ENCODE measurements at regions not wholly inside any gene's neighbourhood (a gene's known extent, or its start where the extent isn't known, plus 50 kb on each side); places are given as distances from the start of the nearest gene placed in this dataset.

DNA sequence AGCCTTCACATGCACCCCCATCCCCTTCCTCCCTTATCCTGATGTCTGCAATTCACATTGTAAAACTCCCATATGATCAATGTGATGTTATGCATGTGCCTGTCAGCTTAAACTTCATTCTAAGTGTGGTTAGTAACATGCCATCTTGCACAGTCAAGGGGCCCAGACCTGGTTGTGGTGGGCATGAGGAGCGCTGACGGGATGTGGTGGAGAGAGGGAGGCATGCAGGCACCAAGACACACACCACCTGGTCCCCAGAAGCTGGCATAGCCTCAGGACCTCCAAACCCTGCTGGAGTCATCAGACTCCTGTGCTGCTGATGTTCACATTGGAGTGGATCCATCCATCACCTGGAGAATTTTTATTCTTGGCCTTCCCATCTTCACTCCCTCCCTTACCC, 90.5 kb upstream of the ABCC4 start:
- H4K8ac ChIP-seq (ENCODE audit: extremely low read depth, insufficient read depth, low read length): no peak overlapping the region
- H3K79me2 ChIP-seq (ENCODE audit: control insufficient read depth in 1 of 2, insufficient read depth in 2 of 2, low read length in 2 of 2): no peaks in the 10 kb centered on the region
- no peaks in the 10 kb centered on the region for H3K79me1 ChIP-seq (ENCODE audit: low read depth, low read length)
- H2AK5ac ChIP-seq (ENCODE audit: low read depth, low read length): no peak overlapping the region
- no peaks in the 10 kb centered on the region for H3K27me3 ChIP-seq (replicated peaks in 1 of 4; ENCODE audit: control insufficient read depth in 3 of 4, extremely low read depth in 1 of 4, insufficient read depth in 3 of 4, low read length in 3 of 4)
- H3K4me1 ChIP-seq (replicated peaks in 1 of 4; ENCODE audit: control insufficient read depth in 3 of 4, insufficient read depth in 4 of 4, low read length in 3 of 4): no peaks in the 10 kb centered on the region
- no peak overlapping the region for H3K14ac ChIP-seq (ENCODE audit: insufficient read length)
- H3K4me3 ChIP-seq (ENCODE audit: extremely low read depth in 1 of 4, insufficient read depth in 2 of 4, low read depth in 3 of 4, low read length in 4 of 4): no peak overlapping the region
- no peak overlapping the region for H3K18ac ChIP-seq (ENCODE audit: extremely low read depth, low read length)
- H3K23ac ChIP-seq (ENCODE audit: insufficient read length): no peak overlapping the region
- no peak overlapping the region for H3K4me2 ChIP-seq (ENCODE audit: insufficient read depth in 1 of 2, low read depth in 2 of 2, low read length in 2 of 2)
- H4K91ac ChIP-seq (replicated peaks; ENCODE audit: insufficient read length, low read length): no peak overlapping the region
- no peak overlapping the region for H2BK5ac ChIP-seq (ENCODE audit: low read depth, low read length)
- no peak overlapping the region for H2BK120ac ChIP-seq (replicated peaks; ENCODE audit: low read depth, low read length)
- WGBS, 2 experiments (ENCODE audit: extremely low coverage in 1 of 2, insufficient coverage in 1 of 2, insufficient read length in 1 of 2, insufficient replicate concordance in 2 of 2, low coverage in 1 of 2, low lambda C conversion rate in 2 of 2, missing lambda C conversion rate in 1 of 2): 100% methylated on average over 2 of the region's 2 CpGs; no CpG with 5 or more reads in 1 of the 2 experiments
- ChIA-PET POLR2A (ENCODE audit: partially characterized antibody) (no interaction called here), CTCF (ENCODE audit: partially characterized antibody) (interaction anchor here (0.7 to 3.4 kb wide), 3 partner anchors 10 to 278 kb away, joined by 3 to 17 read pairs (median 3); no protein-coding TSS in a partner anchor)
- DNase-seq (ENCODE audit: low read depth in 1 of 2, low spot score in 2 of 2): no peak
- H4K5ac ChIP-seq (ENCODE audit: insufficient read length, low read depth, low read length): no peak overlapping the region
- no peak for FAIRE-seq
- H3K4ac ChIP-seq (replicated peaks; ENCODE audit: insufficient read length, low read depth, low read length): no peak overlapping the region
- H2BK12ac ChIP-seq (ENCODE audit: low read depth, low read length): no peak overlapping the region
- H3K56ac ChIP-seq (replicated peaks; ENCODE audit: insufficient read length, low read depth, low read length): no peak overlapping the region
- H2BK15ac ChIP-seq (ENCODE audit: low read length): no peak overlapping the region
- H2AFZ ChIP-seq (ENCODE audit: low read length): no peak overlapping the region
- H3K9me3 ChIP-seq (ENCODE audit: insufficient read depth in 2 of 2, low read depth in 1 of 2, low read length in 1 of 2): no peaks in the 10 kb centered on the region
- H4K20me1 ChIP-seq (replicated peaks in 1 of 2; ENCODE audit: control insufficient read depth in 1 of 2, insufficient read depth in 2 of 2, low read length in 2 of 2): no peaks in the 10 kb centered on the region
- TF ChIP-seq PHF8 (conservative IDR thresholded peaks at IDR 0.05; ENCODE audit: low read depth, low read length) (no peak), JUN (IDR thresholded peaks at IDR 0.05; ENCODE audit: low read depth, low read length) (no peak), SRF (IDR thresholded peaks at IDR 0.05; ENCODE audit: low read depth, low read length) (no peak), CREB1 (IDR thresholded peaks at IDR 0.05) (no peak), CEBPB (IDR thresholded peaks at IDR 0.05; ENCODE audit: low read depth, low read length) (no peak)
- H3K9ac ChIP-seq (replicated peaks in 1 of 4; ENCODE audit: extremely low read depth in 1 of 4, low read depth in 3 of 4, low read length in 3 of 4): no peak overlapping the region
- no peaks in the 10 kb centered on the region; the same call in 1 of the 2 replicates for H3K23me2 ChIP-seq (ENCODE audit: low read depth, low read length)
- no peak overlapping the region for H3K27ac ChIP-seq (ENCODE audit: low read depth, low read length)
- no peak overlapping the region for H2BK20ac ChIP-seq (ENCODE audit: low read length)
- no peaks in the 10 kb centered on the region for H3K36me3 ChIP-seq (ENCODE audit: control insufficient read depth in 2 of 4, insufficient read depth in 4 of 4, low read length in 3 of 4)

Data from H1 (cell line).